ENCODE measurements at regions not wholly inside any gene's neighbourhood (a gene's known extent, or its start where the extent isn't known, plus 50 kb on each side); places are given as distances from the start of the nearest gene placed in this dataset.

- TF ChIP-seq GATA2 (IDR thresholded peaks at IDR 0.05; ENCODE audit: low read depth, low read length) (no peak), GATA3 (IDR thresholded peaks at IDR 0.05; ENCODE audit: low read depth, low read length) (no peak)
Measured at GRCh38 chr22:47237890-47238480, 475.5 kb downstream of the TBC1D22A start.
